ENCODE measurements at regions not wholly inside any gene's neighbourhood (a gene's known extent, or its start where the extent isn't known, plus 50 kb on each side); places are given as distances from the start of the nearest gene placed in this dataset.

DNA sequence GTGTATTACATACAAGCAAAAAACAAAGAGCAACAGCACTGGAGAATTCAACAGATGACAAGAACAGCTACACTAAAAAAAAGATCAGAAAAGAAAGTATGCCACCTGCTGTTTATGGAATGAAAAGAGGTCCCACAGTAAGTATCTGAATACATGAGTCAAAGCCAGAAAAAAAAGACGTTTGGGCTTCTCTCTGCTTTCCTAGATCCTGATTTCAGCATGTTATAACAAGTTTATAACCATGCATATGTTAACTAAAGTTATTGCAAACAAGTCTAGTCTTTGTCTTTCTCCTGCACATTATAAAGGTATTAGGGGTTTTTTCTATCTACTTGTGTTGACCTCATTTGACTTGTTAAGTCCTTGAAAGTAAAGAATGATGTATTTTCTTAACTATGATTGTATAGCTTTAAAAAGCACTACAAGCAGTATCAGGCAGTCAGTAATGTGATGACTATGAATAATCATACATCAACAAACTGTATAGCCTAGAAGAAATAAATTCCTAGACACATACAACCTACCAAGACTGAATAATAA is 108.5 kb upstream of the COL5A2 start:
- TF ChIP-seq, protein P1, sequence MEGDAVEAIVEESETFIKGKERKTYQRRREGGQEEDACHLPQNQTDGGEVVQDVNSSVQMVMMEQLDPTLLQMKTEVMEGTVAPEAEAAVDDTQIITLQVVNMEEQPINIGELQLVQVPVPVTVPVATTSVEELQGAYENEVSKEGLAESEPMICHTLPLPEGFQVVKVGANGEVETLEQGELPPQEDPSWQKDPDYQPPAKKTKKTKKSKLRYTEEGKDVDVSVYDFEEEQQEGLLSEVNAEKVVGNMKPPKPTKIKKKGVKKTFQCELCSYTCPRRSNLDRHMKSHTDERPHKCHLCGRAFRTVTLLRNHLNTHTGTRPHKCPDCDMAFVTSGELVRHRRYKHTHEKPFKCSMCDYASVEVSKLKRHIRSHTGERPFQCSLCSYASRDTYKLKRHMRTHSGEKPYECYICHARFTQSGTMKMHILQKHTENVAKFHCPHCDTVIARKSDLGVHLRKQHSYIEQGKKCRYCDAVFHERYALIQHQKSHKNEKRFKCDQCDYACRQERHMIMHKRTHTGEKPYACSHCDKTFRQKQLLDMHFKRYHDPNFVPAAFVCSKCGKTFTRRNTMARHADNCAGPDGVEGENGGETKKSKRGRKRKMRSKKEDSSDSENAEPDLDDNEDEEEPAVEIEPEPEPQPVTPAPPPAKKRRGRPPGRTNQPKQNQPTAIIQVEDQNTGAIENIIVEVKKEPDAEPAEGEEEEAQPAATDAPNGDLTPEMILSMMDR (IDR thresholded peaks at IDR 0.05) = peak in 1 of 3 experiments; percentile 19
- TF ChIP-seq POLR2A (IDR thresholded peaks at IDR 0.05) = no peak
